HG02763 (cell line): ENCODE measurements at regions not wholly inside any gene's neighbourhood (a gene's known extent, or its start where the extent isn't known, plus 50 kb on each side); places are given as distances from the start of the nearest gene placed in this dataset.
A peak's percentile ranks its signal among the peaks of the same experiment; 100 is the strongest.
"Not testable (repeated sequence)": the region's sequence is repeated elsewhere in the genome, so short reads cannot be mapped to it uniquely, and the experiment has no call there.

Source experiments
- ATAC-seq: cut with Tn5 transposase; IDR thresholded peaks from one replicate; pipeline ENCODE4 v1.9.1; 2021; ENCODE audit warnings: mild to moderate bottlenecking, moderate library complexity; ENCODE audit not compliant: unreplicated experiment

- peak; percentile 99 for ATAC-seq
Measured at GRCh38 chr4:108466936-108467902, 153.2 kb upstream of the RPL34 start.

GRCh38 chr4:108465886-108466500, 154.4 kb upstream of the RPL34 start:
- no peak for ATAC-seq

- no peak for ATAC-seq
Measured at GRCh38 chr4:108458681-108459080, 161.7 kb upstream of the RPL34 start.

GRCh38 chr4:108454227-108454626, 166.1 kb upstream of the RPL34 start:
- no peak for ATAC-seq

GRCh38 chr4:108453366-108453765, 167.0 kb upstream of the RPL34 start:
- no peak for ATAC-seq

- ATAC-seq: no peak
Measured at GRCh38 chr4:108450236-108450898, 170.0 kb upstream of the RPL34 start.

- ATAC-seq: no peak
Measured at GRCh38 chr4:108449129-108449528, 171.2 kb upstream of the RPL34 start.

- ATAC-seq: no peak
Measured at GRCh38 chr4:108446556-108446955, 173.8 kb upstream of the RPL34 start.

- no peak for ATAC-seq
Measured at GRCh38 chr4:108445716-108446115, 174.7 kb upstream of the RPL34 start.

GRCh38 chr4:108443585-108443984, 176.8 kb upstream of the RPL34 start:
- ATAC-seq: no peak

GRCh38 chr4:108433832-108434231, 186.5 kb upstream of the RPL34 start:
- ATAC-seq: no peak

GRCh38 chr4:108433394-108433793, 187.0 kb upstream of the RPL34 start:
- not testable (repeated sequence) for ATAC-seq

- ATAC-seq: no peak
Measured at GRCh38 chr4:108432418-108432817, 188.0 kb upstream of the RPL34 start.

- ATAC-seq: no peak
Measured at GRCh38 chr4:108431986-108432385, 188.4 kb upstream of the RPL34 start.

GRCh38 chr4:108430921-108431320, 189.5 kb upstream of the RPL34 start:
- ATAC-seq: no peak

- no peak for ATAC-seq
Measured at GRCh38 chr4:108429662-108430061, 190.7 kb upstream of the RPL34 start.

GRCh38 chr4:108428923-108429322, 191.5 kb upstream of the RPL34 start:
- no peak for ATAC-seq

- ATAC-seq: no peak
Measured at GRCh38 chr4:108427946-108428485, 192.4 kb upstream of the RPL34 start.

- no peak for ATAC-seq
Measured at GRCh38 chr4:108426493-108426892, 193.9 kb upstream of the RPL34 start.

GRCh38 chr4:108425988-108426387, 194.4 kb upstream of the RPL34 start:
- no peak for ATAC-seq

- no peak for ATAC-seq
Measured at GRCh38 chr4:108417923-108418322, 202.5 kb upstream of the RPL34 start.
